ENCODE measurements at regions not wholly inside any gene's neighbourhood (a gene's known extent, or its start where the extent isn't known, plus 50 kb on each side); places are given as distances from the start of the nearest gene placed in this dataset.

GRCh38 chr4:125489952-125490690, 175.4 kb downstream of the FAT4 start:
- Histone ChIP-seq H4K20me1 (ENCODE audit: control insufficient read depth, insufficient read depth) (no peaks in the 10 kb centered on the region), H3K27ac (ENCODE audit: control insufficient read depth, insufficient read depth) (no peak overlapping the region), H3K9me3 (replicated peaks; ENCODE audit: control insufficient read depth, insufficient read depth, low read length) (no peaks in the 10 kb centered on the region), H3K79me2 (ENCODE audit: control insufficient read depth, insufficient read depth, low read length) (no peaks in the 10 kb centered on the region), H3K4me2 (ENCODE audit: control insufficient read depth, insufficient read depth) (no peak overlapping the region), H3K4me3 (no peak overlapping the region), H3K4me1 (ENCODE audit: control insufficient read depth, insufficient read depth, low read length) (no peaks in the 10 kb centered on the region), H2AFZ (ENCODE audit: control insufficient read depth, low read depth, low read length) (no peak overlapping the region), H3K9ac (ENCODE audit: control insufficient read depth, insufficient read depth, low read length) (no peak overlapping the region), H3K36me3 (ENCODE audit: control insufficient read depth in 2 of 2, insufficient read depth in 2 of 2, low read length in 1 of 2) (no peaks in the 10 kb centered on the region), H3K27me3 (replicated peaks in 1 of 2; ENCODE audit: control insufficient read depth in 2 of 2, insufficient read depth in 2 of 2, low read length in 1 of 2) (no peaks in the 10 kb centered on the region)
- ATAC-seq (no peak), DNase-seq (ENCODE audit: low read depth, low spot score) (no peak), FAIRE-seq (no peak)
- in situ Hi-C loops (cut with MboI), result no loop called here
- ChIA-PET CTCF (no interaction called here), SMC1A (ENCODE audit: uncharacterized antibody, unreplicated experiment) (interaction anchor here (1.0 kb wide), 1 partner anchor 42 kb away, joined by 3 read pairs; no protein-coding TSS in a partner anchor), RAD21 (ENCODE audit: unreplicated experiment) (no interaction called here), POLR2A (no interaction called here)
- intact Hi-C loops (cut with micrococcal nuclease; ENCODE audit: unreplicated experiment), result no loop called here
- BruUV-seq (replicated peaks), result no TSS peak
- TF ChIP-seq SPI1 (IDR thresholded peaks at IDR 0.05; ENCODE audit: borderline replicate concordance, insufficient read depth, low read depth, low read length), result 0 out of 2 replicates have a peak, but pooled peaks have one; percentile 12
- TF ChIP-seq ZNF274 (IDR thresholded peaks at IDR 0.05; ENCODE audit: insufficient read depth, insufficient read length), result no peak
- TF ChIP-seq E4F1 (IDR thresholded peaks at IDR 0.05; ENCODE audit: borderline replicate concordance, partially characterized antibody), result no peak
- WGBS (ENCODE audit: insufficient coverage, insufficient replicate concordance, low lambda C conversion rate, missing lambda C conversion rate), result 40% methylated on average over 15 of the region's 15 CpGs

- H3K9ac ChIP-seq (ENCODE audit: control insufficient read depth, insufficient read depth, low read length), result no peak overlapping the region
- H2AFZ ChIP-seq (ENCODE audit: control insufficient read depth, low read depth, low read length), result no peak overlapping the region
- in situ Hi-C loops (cut with MboI), result no loop called here
- FAIRE-seq (no peak), DNase-seq (ENCODE audit: low read depth, low spot score) (no peak), ATAC-seq (no peak)
- ChIA-PET SMC1A (ENCODE audit: uncharacterized antibody, unreplicated experiment) (no interaction called here), CTCF (no interaction called here), RAD21 (ENCODE audit: unreplicated experiment) (no interaction called here), POLR2A (no interaction called here)
- TF ChIP-seq TAF1 (IDR thresholded peaks at IDR 0.05; ENCODE audit: borderline replicate concordance, low read depth, low read length), result no peak
- no peaks in the 10 kb centered on the region for H3K79me2 ChIP-seq (ENCODE audit: control insufficient read depth, insufficient read depth, low read length)
- no TSS peak for BruUV-seq (replicated peaks)
- H3K27ac ChIP-seq (ENCODE audit: control insufficient read depth, insufficient read depth), result no peak overlapping the region
- H3K36me3 ChIP-seq (ENCODE audit: control insufficient read depth in 2 of 2, insufficient read depth in 2 of 2, low read length in 1 of 2), result no peaks in the 10 kb centered on the region
- no peaks in the 10 kb centered on the region for H4K20me1 ChIP-seq (ENCODE audit: control insufficient read depth, insufficient read depth)
- no peaks in the 10 kb centered on the region for H3K9me3 ChIP-seq (replicated peaks; ENCODE audit: control insufficient read depth, insufficient read depth, low read length)
- no peak overlapping the region for H3K4me2 ChIP-seq (ENCODE audit: control insufficient read depth, insufficient read depth)
- no peaks in the 10 kb centered on the region for H3K27me3 ChIP-seq (replicated peaks in 1 of 2; ENCODE audit: control insufficient read depth in 2 of 2, insufficient read depth in 2 of 2, low read length in 1 of 2)
- intact Hi-C loops (cut with micrococcal nuclease; ENCODE audit: unreplicated experiment), result no loop called here
- no peak overlapping the region for H3K4me3 ChIP-seq
- WGBS (ENCODE audit: insufficient coverage, insufficient replicate concordance, low lambda C conversion rate, missing lambda C conversion rate), result 0% methylated on average over 1 of the region's 1 CpG
- no peaks in the 10 kb centered on the region for H3K4me1 ChIP-seq (ENCODE audit: control insufficient read depth, insufficient read depth, low read length)
Measured at GRCh38 chr4:125492957-125493356, 178.2 kb downstream of the FAT4 start.
